Neural progenitor cell (in vitro differentiated cells): ENCODE measurements at regions not wholly inside any gene's neighbourhood (a gene's known extent, or its start where the extent isn't known, plus 50 kb on each side); places are given as distances from the start of the nearest gene placed in this dataset.

Source experiments
- EZH2 ChIP-seq: fragments of 200-600 bp; sonication (generic); IDR thresholded peaks from 2 replicates; pipeline ENCODE4 v1.6.1; 2017; ENCODE audit warnings: antibody characterized with exemption, mild to moderate bottlenecking, moderate library complexity
- EZH2phosphoT487 ChIP-seq: fragments of 200-600 bp; sonication (generic); IDR thresholded peaks from 2 replicates; pipeline ENCODE4 v1.6.1; 2017; ENCODE audit warnings: antibody characterized with exemption
- TF ChIP-seq, protein P1 (sequence below): fragments of 200-600 bp; sonication (generic); IDR thresholded peaks from 2 replicates; pipeline ENCODE4 v1.5.1; 2017; ENCODE audit warnings: antibody characterized with exemption, mild to moderate bottlenecking

DNA sequence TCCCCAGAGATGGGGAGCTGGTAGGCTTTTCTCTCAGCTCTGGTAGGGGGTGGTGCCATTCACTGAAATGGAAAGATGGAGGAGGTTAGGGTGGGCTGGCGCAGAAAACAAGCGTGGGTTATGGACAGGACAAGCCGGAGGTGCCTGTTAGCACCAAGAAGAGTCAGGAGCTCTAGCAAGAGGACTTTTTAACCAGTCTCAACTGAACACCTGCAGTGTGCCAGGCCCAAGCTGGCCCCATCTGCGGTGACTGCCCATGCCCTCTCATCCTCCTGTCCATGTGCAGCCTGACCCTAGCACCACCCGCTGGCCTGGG is 254.4 kb downstream of the RHOU start:
- TF ChIP-seq, protein P1, sequence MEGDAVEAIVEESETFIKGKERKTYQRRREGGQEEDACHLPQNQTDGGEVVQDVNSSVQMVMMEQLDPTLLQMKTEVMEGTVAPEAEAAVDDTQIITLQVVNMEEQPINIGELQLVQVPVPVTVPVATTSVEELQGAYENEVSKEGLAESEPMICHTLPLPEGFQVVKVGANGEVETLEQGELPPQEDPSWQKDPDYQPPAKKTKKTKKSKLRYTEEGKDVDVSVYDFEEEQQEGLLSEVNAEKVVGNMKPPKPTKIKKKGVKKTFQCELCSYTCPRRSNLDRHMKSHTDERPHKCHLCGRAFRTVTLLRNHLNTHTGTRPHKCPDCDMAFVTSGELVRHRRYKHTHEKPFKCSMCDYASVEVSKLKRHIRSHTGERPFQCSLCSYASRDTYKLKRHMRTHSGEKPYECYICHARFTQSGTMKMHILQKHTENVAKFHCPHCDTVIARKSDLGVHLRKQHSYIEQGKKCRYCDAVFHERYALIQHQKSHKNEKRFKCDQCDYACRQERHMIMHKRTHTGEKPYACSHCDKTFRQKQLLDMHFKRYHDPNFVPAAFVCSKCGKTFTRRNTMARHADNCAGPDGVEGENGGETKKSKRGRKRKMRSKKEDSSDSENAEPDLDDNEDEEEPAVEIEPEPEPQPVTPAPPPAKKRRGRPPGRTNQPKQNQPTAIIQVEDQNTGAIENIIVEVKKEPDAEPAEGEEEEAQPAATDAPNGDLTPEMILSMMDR, result no peak
- TF ChIP-seq EZH2, result no peak
- no peak for TF ChIP-seq EZH2phosphoT487
